MM.1S (cell line): ENCODE measurements at regions not wholly inside any gene's neighbourhood (a gene's known extent, or its start where the extent isn't known, plus 50 kb on each side); places are given as distances from the start of the nearest gene placed in this dataset.
"Not testable (repeated sequence)": the region's sequence is repeated elsewhere in the genome, so short reads cannot be mapped to it uniquely, and the experiment has no call there.

ENCODE experiments used
- DNase-seq: peaks from one replicate; pipeline ENCODE4 v3.0.0-alpha.2; 2015
- H2AFZ ChIP-seq: fragments of 300-600 bp; sonication (generic); 2 replicates; pipeline ENCODE4 v1.6.0; 2016; ENCODE audit warnings: antibody characterized with exemption, low read length
- H3F3A ChIP-seq: fragments of 300-600 bp; sonication (generic); 2 replicates; pipeline ENCODE4 v1.6.1; 2016; ENCODE audit warnings: mild to moderate bottlenecking, antibody characterized with exemption, low read length, moderate library complexity, mixed read lengths; ENCODE audit not compliant: insufficient read depth
- H3K27ac ChIP-seq: fragments of 300-600 bp; sonication (generic); 2 replicates; pipeline ENCODE4 v1.5.1; 2016; ENCODE audit warnings: mild to moderate bottlenecking, low read length
- H3K27me3 ChIP-seq: fragments of 300-600 bp; sonication (generic); replicated peaks from 2 replicates; pipeline ENCODE4 v1.6.0; 2016; ENCODE audit warnings: low read length; ENCODE audit not compliant: insufficient read depth
- H3K36me3 ChIP-seq: fragments of 300-600 bp; sonication (generic); replicated peaks from 2 replicates; pipeline ENCODE4 v1.6.1; 2016; ENCODE audit warnings: mild to moderate bottlenecking, low read length, mixed read lengths; ENCODE audit not compliant: insufficient read depth
- H3K4me1 ChIP-seq: fragments of 300-600 bp; sonication (generic); 2 replicates; pipeline ENCODE4 v1.6.1; 2016; ENCODE audit warnings: low read length, mixed read lengths
- H3K4me2 ChIP-seq: fragments of 300-600 bp; sonication (generic); 2 replicates; pipeline ENCODE4 v1.6.0; 2016; ENCODE audit warnings: low read depth, low read length
- H3K4me3 ChIP-seq: fragments of 300-600 bp; sonication (generic); 2 replicates; pipeline ENCODE4 v1.5.1; 2016; ENCODE audit warnings: low read length, mixed read lengths
- H3K79me2 ChIP-seq: fragments of 300-600 bp; sonication (generic); 2 replicates; pipeline ENCODE4 v1.6.1; 2016; ENCODE audit warnings: mixed run types, low read length, mixed read lengths
- H3K9ac ChIP-seq: fragments of 300-600 bp; sonication (generic); 2 replicates; pipeline ENCODE4 v1.6.1; 2016; ENCODE audit warnings: low read length, mixed read lengths
- H3K9me2 ChIP-seq: fragments of 300-600 bp; sonication (generic); replicated peaks from 2 replicates; pipeline ENCODE4 v1.6.1; 2016; ENCODE audit warnings: mild to moderate bottlenecking, low read length, mixed read lengths; ENCODE audit not compliant: insufficient read depth
- H3K9me3 ChIP-seq: fragments of 300-600 bp; sonication (generic); replicated peaks from 2 replicates; pipeline ENCODE4 v1.6.1; 2016; ENCODE audit warnings: mild to moderate bottlenecking, low read length, mixed read lengths; ENCODE audit not compliant: insufficient read depth
- H4K20me1 ChIP-seq: fragments of 300-600 bp; sonication (generic); 2 replicates; pipeline ENCODE4 v1.6.1; 2016; ENCODE audit warnings: mild to moderate bottlenecking, low read length, moderate library complexity, mixed read lengths; ENCODE audit not compliant: insufficient read depth
- EZH2 ChIP-seq: fragments of 300-600 bp; sonication (generic); optimal IDR thresholded peaks from 2 replicates; pipeline ENCODE3; 2017; ENCODE audit warnings: low read depth, mild to moderate bottlenecking, antibody characterized with exemption, low read length, mixed read lengths
- EZH2phosphoT487 ChIP-seq: fragments of 300-600 bp; sonication (generic); IDR thresholded peaks from 2 replicates; pipeline ENCODE4 v1.6.1; 2018; ENCODE audit warnings: antibody characterized with exemption, low read length
- TF ChIP-seq, protein P1 (sequence below): fragments of 300-600 bp; sonication (generic); IDR thresholded peaks from 2 replicates; pipeline ENCODE4 v1.5.1; 2016; ENCODE audit warnings: antibody characterized with exemption, low read length, mixed read lengths

DNA sequence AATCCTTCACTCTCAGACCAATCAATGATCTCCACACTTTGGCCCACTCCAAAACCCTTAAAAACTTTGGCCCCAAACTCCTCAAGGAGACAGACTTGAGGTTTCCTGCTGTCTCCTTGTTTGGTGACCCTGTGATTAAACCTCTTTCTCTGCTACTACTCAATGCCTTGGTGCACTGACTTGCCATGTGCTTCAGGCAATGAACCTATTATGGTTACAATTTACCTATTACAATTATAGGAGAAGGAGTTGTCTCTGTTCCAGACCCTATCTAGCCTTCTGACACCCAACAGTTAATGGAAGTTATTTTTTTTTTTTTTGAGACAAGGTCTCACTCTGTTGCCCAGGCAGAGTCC, 263.1 kb downstream of the STIM2 start:
- Histone ChIP-seq H3F3A (no peaks in the 10 kb centered on the region), H3K27me3 (no peaks in the 10 kb centered on the region), H3K4me3 (no peak overlapping the region), H3K4me2 (no peak overlapping the region), H3K9me2 (no peaks in the 10 kb centered on the region), H3K36me3 (no peaks in the 10 kb centered on the region), H3K9ac (no peak overlapping the region), H2AFZ (no peak overlapping the region), H3K79me2 (no peaks in the 10 kb centered on the region), H3K9me3 (no peaks in the 10 kb centered on the region), H4K20me1 (no peaks in the 10 kb centered on the region), H3K27ac (no peak overlapping the region), H3K4me1 (no peaks in the 10 kb centered on the region)
- TF ChIP-seq EZH2 (no peak), EZH2phosphoT487 (no peak)
- DNase-seq, result no peak

DNA sequence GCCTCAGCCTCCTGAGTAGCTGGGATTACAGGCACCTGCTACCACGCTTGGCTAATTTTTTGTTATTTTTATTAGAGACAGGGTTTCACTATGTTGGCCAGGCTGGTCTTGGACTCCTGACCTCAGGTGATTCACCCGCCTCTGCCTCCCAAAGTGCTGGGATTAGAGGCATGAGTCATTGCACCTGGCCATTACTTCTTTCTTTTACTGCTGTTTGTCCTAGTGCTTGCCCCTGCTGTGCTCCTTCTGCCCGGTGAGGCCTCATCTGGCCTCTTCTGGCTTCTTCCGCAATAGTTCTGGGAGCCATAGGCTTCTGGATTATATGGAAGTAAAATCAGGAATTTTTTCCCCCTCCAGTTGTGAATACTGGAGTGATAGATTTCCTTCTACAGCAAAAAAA, 266.3 kb downstream of the STIM2 start:
- not testable (repeated sequence) for H3K79me2 ChIP-seq, H2AFZ ChIP-seq, H3K9me2 ChIP-seq, H3K4me1 ChIP-seq, H4K20me1 ChIP-seq, H3K9me3 ChIP-seq, H3K4me2 ChIP-seq, H3K4me3 ChIP-seq, H3K27ac ChIP-seq, H3K27me3 ChIP-seq, H3K36me3 ChIP-seq, H3K9ac ChIP-seq, H3F3A ChIP-seq, DNase-seq

DNA sequence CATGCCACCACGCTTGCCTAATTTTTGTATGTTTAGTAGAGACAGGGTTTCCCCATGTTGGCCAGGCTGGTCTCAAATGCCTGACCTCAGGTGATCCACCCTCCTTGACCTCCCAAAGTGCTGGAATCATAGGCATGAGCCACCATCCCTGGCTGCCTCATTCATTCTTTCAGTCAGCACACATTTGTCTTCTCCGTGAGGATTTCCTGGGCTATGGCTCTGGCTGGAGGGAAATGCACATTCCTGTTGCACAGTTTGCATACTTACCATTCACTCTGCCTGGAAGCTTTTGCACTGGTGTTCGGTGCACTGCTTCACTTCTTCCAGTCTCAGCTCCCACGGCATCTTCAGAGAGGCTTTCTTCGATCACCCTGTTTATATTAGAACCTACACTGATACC, 267.8 kb downstream of the STIM2 start:
- Histone ChIP-seq H2AFZ (no peak overlapping the region), H3K4me1 (no peaks in the 10 kb centered on the region), H3K79me2 (no peaks in the 10 kb centered on the region)

DNA sequence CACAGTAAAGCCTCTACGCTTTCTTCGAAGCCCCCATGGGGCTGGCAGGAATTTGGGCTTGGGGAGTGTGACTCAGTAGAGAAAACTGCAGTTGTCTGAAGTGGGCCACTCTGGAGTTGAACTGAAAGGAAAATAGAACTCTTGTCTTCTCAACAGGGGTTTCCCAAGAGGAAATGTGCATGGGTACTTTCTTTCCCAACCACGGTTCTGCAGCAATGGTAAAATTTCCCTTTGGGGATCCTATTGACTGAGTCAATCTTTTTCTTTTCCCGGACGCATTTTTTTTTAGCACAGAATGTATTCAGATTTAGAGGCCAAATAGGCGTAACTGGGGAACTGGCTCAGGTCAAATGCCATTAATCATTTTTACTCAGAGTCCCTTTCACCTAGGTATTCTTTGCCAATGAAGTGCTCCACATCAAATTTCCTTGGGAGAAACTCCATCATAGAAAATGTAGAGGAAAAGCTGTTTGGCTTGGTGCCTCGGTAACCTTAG, 269.3 kb downstream of the STIM2 start:
- H3K9me3 ChIP-seq, result no peaks in the 10 kb centered on the region
- no peaks in the 10 kb centered on the region for H3K27me3 ChIP-seq
- TF ChIP-seq EZH2phosphoT487 (no peak), EZH2 (no peak)
- TF ChIP-seq, protein P1, sequence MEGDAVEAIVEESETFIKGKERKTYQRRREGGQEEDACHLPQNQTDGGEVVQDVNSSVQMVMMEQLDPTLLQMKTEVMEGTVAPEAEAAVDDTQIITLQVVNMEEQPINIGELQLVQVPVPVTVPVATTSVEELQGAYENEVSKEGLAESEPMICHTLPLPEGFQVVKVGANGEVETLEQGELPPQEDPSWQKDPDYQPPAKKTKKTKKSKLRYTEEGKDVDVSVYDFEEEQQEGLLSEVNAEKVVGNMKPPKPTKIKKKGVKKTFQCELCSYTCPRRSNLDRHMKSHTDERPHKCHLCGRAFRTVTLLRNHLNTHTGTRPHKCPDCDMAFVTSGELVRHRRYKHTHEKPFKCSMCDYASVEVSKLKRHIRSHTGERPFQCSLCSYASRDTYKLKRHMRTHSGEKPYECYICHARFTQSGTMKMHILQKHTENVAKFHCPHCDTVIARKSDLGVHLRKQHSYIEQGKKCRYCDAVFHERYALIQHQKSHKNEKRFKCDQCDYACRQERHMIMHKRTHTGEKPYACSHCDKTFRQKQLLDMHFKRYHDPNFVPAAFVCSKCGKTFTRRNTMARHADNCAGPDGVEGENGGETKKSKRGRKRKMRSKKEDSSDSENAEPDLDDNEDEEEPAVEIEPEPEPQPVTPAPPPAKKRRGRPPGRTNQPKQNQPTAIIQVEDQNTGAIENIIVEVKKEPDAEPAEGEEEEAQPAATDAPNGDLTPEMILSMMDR, result no peak
- no peaks in the 10 kb centered on the region for H4K20me1 ChIP-seq
- H2AFZ ChIP-seq, result no peak overlapping the region
- H3F3A ChIP-seq, result no peaks in the 10 kb centered on the region
- H3K4me2 ChIP-seq, result no peak overlapping the region
- no peaks in the 10 kb centered on the region for H3K79me2 ChIP-seq
- no peak overlapping the region for H3K4me3 ChIP-seq
- H3K4me1 ChIP-seq, result no peaks in the 10 kb centered on the region
- DNase-seq, result no peak
- H3K9ac ChIP-seq, result no peak overlapping the region
- no peak overlapping the region for H3K27ac ChIP-seq
- H3K36me3 ChIP-seq, result no peaks in the 10 kb centered on the region
- H3K9me2 ChIP-seq, result no peaks in the 10 kb centered on the region

More for the DNA sequence above, 267.8 kb downstream of the STIM2 start:
- H3K27me3 ChIP-seq, result no peaks in the 10 kb centered on the region
- H3K9me3 ChIP-seq, result no peaks in the 10 kb centered on the region
- no peak overlapping the region for H3K27ac ChIP-seq
- H3K36me3 ChIP-seq, result no peaks in the 10 kb centered on the region
- H3K4me3 ChIP-seq, result no peak overlapping the region
- no peak for DNase-seq
- H3K9ac ChIP-seq, result no peak overlapping the region
- H4K20me1 ChIP-seq, result no peaks in the 10 kb centered on the region
- no peaks in the 10 kb centered on the region for H3F3A ChIP-seq
- no peak overlapping the region for H3K4me2 ChIP-seq
- no peaks in the 10 kb centered on the region for H3K9me2 ChIP-seq
- no peak for TF ChIP-seq EZH2
- TF ChIP-seq EZH2phosphoT487, result no peak
- TF ChIP-seq, protein P1, result no peak
